Lower leg skin (tissue), 3 donors: ENCODE measurements at regions not wholly inside any gene's neighbourhood (a gene's known extent, or its start where the extent isn't known, plus 50 kb on each side); places are given as distances from the start of the nearest gene placed in this dataset.

Experiments
- CTCF ChIP-seq, 3 donors: fragments of 450-650 bp; IDR thresholded peaks; one replicate each; pipeline ENCODE4 v1.5.1; 2016; ENCODE audit warnings: antibody characterized with exemption in 3 of 3, mild to moderate bottlenecking in 3 of 3, moderate library complexity in 2 of 3
- POLR2A ChIP-seq, 2 donors: fragments of 450-650 bp; IDR thresholded peaks; one replicate each; pipeline ENCODE4 v1.6.1; 2016 to 2017; ENCODE audit warnings: antibody characterized with exemption in 2 of 2, mild to moderate bottlenecking in 1 of 2, moderate library complexity in 1 of 2

GRCh38 chr11:114938799-114939198, 260.5 kb downstream of the NXPE2 start:
- no peak for TF ChIP-seq CTCF (IDR thresholded peaks at IDR 0.05)
- TF ChIP-seq POLR2A (IDR thresholded peaks at IDR 0.05) = no peak
